HG02678 (cell line): ENCODE measurements at regions not wholly inside any gene's neighbourhood (a gene's known extent, or its start where the extent isn't known, plus 50 kb on each side); places are given as distances from the start of the nearest gene placed in this dataset.

ENCODE experiments used
- ATAC-seq: cut with Tn5 transposase; IDR thresholded peaks from one replicate; pipeline ENCODE4 v1.9.1; 2021; ENCODE audit warnings: mild to moderate bottlenecking, moderate library complexity; ENCODE audit not compliant: unreplicated experiment

- ATAC-seq: no peak
Observed at GRCh38 chr10:130578532-130579289, 442.5 kb downstream of the GLRX3 start.

GRCh38 chr10:130579913-130580312, 443.7 kb downstream of the GLRX3 start:
- no peak for ATAC-seq

GRCh38 chr10:130580975-130581374, 444.8 kb downstream of the GLRX3 start:
- no peak for ATAC-seq

DNA sequence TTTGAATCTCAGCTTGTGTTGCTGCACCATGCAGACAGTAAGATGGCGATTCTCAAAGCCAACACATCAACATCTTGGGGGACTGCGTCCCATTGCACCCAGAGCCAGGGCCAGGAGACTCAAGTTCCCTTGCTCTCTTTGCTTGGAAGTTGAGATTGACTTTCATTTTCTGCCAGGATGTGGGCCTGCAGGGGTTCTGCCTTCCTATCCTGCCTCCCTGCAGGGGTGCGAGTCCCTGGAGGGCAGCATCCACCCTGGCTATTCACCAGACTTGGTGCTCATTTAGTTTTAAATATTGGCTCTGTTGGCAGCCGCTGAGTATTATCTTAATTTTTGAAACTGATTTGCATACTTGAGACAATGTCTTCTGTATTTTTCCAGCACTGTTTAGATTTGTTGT, 451.5 kb downstream of the GLRX3 start:
- no peak for ATAC-seq

DNA sequence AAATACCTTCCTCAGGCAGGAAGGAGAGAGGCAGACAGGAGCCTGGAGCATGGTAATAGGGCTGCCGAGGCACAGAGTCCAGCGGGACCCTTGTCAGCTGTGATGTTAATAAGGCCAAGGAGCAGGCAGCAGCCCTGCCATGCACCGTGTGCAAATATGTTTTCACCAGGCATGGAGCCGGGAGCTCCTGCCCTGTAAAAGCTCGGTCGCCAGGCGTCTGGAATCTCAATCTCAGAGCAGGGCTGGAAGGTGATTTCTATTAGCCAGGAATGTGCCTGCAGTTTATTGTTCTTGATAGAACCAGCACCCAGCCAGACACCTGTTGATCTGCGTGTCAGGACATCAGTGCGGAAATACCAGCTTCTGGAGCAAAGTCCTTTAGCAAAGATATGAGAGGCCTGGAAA, 469.8 kb downstream of the GLRX3 start:
- no peak for ATAC-seq

DNA sequence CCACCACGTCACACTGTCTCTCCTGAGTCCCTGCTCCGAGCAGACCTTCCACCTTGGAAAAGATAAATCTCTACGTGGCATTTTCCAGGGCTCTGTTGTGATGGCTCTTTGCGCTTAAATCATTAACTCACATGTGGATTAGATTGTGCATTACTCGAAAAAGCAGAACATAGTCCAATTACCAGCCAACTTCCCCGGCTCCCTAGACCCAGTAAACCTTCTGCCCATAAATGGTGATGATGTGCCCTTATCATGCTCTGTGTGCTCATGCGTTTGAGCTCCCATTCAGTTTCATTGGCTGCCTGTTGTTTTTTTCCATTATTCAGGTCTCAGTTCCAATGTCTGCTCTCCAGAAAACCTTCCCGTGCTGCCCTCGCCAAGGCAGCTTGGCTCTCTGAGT, 471.2 kb downstream of the GLRX3 start:
- ATAC-seq: no peak

GRCh38 chr10:130611239-130611638, 475.0 kb downstream of the GLRX3 start:
- ATAC-seq: no peak

- no peak for ATAC-seq
Observed at GRCh38 chr10:130615457-130615856, 479.3 kb downstream of the GLRX3 start.

DNA sequence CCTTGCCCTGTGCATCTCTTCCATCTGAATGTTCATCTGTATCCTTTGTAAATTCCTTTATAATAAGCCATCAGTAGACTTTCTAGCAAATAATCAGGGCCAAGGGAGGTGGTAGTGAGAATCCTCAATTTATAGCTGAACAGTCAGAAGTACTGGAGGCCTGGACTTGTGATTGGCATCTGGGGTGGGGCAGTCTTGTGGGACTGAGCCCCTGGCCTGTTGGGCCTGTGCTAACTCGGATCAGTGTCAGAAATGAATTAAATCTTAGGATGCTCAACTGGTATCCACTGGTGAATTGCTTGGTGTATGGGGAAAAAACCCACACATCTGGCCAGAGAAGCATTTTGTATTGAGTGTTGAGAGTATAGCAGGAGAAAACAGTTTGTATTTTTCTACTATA, 481.8 kb downstream of the GLRX3 start:
- no peak for ATAC-seq

GRCh38 chr10:130618647-130619046, 482.5 kb downstream of the GLRX3 start:
- no peak for ATAC-seq

- no peak for ATAC-seq
Observed at GRCh38 chr10:130621231-130621775, 485.1 kb downstream of the GLRX3 start.

DNA sequence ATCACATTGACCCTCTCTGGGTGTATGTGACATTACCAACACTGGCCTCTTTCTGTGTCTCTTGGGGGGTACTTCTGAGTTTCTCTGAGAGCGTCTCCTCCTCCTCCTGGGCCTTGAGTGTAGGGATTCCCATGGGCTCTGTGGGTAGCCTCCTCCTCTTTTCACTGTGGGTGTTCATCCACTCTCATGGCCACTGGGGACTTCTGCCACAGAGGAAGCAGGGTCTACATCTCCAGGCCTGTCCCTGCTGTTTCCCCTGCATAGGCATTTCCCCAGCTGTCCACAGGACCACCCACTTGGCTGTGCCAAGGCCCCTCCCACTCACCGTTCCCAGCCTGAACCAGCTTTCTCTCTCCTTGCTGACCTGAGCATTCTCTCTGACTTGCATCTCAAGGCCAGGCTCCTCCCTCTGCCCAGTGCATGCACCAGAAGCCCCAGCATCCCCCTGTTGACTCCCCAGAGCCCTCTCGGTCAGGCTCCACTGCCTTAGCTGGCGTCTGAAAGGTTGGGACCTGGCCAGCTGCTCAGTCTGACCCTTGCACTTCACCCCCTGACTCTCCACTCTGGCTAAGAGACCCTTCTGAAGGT, 487.6 kb downstream of the GLRX3 start:
- ATAC-seq: no peak

GRCh38 chr10:130627346-130628045, 491.3 kb downstream of the GLRX3 start:
- ATAC-seq: no peak

DNA sequence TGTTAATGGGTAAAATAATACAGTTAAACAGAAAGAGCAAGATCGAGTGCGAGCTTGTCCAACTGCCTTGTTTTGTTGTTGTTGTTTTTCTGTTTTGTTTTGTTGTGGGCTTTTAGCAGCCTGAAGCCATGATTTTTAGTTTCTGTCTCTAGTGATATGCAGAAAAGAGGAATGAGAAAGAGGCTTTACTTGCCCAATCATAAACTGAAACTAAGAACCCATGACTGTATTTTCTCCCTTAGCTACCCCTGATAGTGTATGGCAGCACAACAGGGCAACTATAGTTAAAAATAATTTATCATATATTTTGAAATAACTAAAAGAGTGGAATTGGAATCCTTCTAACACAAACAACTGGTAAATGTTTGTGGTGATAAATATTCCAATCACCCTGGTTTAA, 493.9 kb downstream of the GLRX3 start:
- no peak for ATAC-seq

- ATAC-seq: no peak
Observed at GRCh38 chr10:130631142-130632096, 495.2 kb downstream of the GLRX3 start.

DNA sequence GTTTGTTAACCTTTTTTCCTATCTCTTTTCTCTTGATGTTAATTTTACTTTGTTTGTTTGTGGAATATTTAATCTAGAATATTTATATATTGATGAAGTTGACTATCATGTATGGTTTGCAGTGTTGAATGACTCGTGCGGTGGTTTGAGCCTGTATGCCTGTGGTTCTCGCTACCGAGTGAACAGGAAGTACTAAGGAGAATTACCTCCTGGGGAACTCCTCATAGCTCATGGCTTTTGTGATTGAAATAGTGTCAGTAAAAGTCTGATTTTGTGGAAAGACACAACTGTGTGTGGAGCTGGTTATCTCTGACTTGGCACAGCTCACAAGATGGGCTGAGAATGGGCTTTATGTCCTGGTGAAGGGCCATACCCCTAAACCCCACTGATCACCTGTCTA, 498.6 kb downstream of the GLRX3 start:
- ATAC-seq: no peak

- ATAC-seq: no peak
Observed at GRCh38 chr10:130635528-130635927, 499.3 kb downstream of the GLRX3 start.

GRCh38 chr10:130636313-130636930, 500.2 kb downstream of the GLRX3 start:
- no peak for ATAC-seq

DNA sequence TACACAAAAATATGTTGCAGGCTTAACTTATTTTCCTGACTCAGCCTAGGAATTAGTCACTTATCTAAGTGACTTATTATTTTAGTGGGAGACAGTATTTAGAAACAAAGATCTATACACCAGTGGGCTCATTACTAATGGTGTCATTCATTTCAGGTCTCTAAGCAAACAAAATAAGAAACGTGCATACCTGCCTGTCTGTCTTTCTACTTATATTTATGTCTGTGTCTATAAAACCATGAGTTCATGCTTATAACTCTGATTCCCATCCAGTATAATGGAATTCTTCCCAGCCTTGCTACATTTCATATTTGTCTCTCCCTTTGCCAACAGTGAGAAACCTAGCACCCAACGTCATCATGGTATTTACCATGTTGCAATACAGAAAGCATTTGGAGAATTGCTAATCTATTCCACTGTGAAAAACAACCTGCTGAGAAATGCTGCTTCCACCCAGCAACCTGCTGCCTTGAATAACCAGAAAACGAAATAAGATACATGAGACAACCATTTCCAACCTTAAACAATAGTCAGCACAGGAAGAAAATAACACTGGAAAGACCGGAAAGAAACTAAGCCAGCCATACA, 501.0 kb downstream of the GLRX3 start:
- no peak for ATAC-seq

GRCh38 chr10:130638991-130639390, 502.8 kb downstream of the GLRX3 start:
- ATAC-seq: no peak
